Right atrium auricular region (tissue), 2 donors: ENCODE measurements at regions not wholly inside any gene's neighbourhood (a gene's known extent, or its start where the extent isn't known, plus 50 kb on each side); places are given as distances from the start of the nearest gene placed in this dataset.

Experiments
- DNase-seq: peaks from one replicate; pipeline ENCODE4 v3.0.0-alpha.2; 2019; ENCODE audit warnings: low spot score
- H3K27ac ChIP-seq, 2 donors: fragments of 200-600 bp; sonication (generic); 1 replicate in 1 of 2; 2 replicates in 1 of 2; pipeline ENCODE4 v1.5.1; 2016 to 2019
- H3K27me3 ChIP-seq, 2 donors: fragments of 200-600 bp; sonication (generic); one replicate each; pipeline versions ENCODE4 v1.5.1 to v1.6.0; 2017 to 2019
- H3K36me3 ChIP-seq: fragments of 200-600 bp; sonication (generic); one replicate; pipeline ENCODE4 v1.5.1; 2016
- H3K4me1 ChIP-seq, 2 donors: fragments of 200-600 bp; sonication (generic); one replicate each; pipeline versions ENCODE4 v1.5.1 to v1.6.0; 2017 to 2019
- H3K4me3 ChIP-seq, 2 donors: fragments of 200-600 bp; sonication (generic); 1 replicate in 1 of 2; 2 replicates in 1 of 2; pipeline ENCODE4 v1.5.1; 2017 to 2019; ENCODE audit warnings: mild to moderate bottlenecking in 1 of 2, moderate library complexity in 1 of 2
- H3K9me3 ChIP-seq, 2 donors: fragments of 200-600 bp; sonication (generic); one replicate each; pipeline ENCODE4 v1.5.1; 2019
- TF ChIP-seq, protein P1 (sequence below), 2 donors: fragments of 200-600 bp; sonication (generic); IDR thresholded peaks; one replicate each; pipeline ENCODE4 v1.5.1; 2019; ENCODE audit warnings: antibody characterized with exemption in 2 of 2

DNA sequence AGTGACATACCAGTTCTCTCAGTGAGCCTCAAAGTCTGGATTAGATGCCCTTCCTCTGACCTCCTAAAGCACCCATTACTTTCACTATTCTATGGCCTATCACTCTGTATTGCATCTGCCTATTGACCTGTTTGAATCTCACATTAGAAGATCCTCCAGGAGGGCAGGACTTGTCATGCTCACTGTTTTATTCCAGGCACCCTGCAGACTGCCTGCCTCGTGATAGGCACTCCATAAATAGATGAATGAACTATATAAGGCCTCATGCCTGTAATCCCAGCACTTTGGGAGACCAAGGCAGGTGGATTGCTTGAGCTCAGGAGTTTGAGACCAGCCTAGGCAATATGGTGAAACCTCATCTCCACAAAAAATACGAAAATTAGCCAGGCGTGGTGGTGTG lies 160.1 kb upstream of the CADM1 start:
- Histone ChIP-seq H3K36me3 (no peaks in the 10 kb centered on the region), H3K4me1 (peaks cover 0 to 17% of the 10 kb centered on the region in 2 donors), H3K9me3 (no peaks in the 10 kb centered on the region), H3K27ac (no peak overlapping the region), H3K27me3 (no peaks in the 10 kb centered on the region), H3K4me3 (no peak overlapping the region)
- DNase-seq, result no peak
- TF ChIP-seq, protein P1, sequence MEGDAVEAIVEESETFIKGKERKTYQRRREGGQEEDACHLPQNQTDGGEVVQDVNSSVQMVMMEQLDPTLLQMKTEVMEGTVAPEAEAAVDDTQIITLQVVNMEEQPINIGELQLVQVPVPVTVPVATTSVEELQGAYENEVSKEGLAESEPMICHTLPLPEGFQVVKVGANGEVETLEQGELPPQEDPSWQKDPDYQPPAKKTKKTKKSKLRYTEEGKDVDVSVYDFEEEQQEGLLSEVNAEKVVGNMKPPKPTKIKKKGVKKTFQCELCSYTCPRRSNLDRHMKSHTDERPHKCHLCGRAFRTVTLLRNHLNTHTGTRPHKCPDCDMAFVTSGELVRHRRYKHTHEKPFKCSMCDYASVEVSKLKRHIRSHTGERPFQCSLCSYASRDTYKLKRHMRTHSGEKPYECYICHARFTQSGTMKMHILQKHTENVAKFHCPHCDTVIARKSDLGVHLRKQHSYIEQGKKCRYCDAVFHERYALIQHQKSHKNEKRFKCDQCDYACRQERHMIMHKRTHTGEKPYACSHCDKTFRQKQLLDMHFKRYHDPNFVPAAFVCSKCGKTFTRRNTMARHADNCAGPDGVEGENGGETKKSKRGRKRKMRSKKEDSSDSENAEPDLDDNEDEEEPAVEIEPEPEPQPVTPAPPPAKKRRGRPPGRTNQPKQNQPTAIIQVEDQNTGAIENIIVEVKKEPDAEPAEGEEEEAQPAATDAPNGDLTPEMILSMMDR (IDR thresholded peaks at IDR 0.05), result no peak

DNA sequence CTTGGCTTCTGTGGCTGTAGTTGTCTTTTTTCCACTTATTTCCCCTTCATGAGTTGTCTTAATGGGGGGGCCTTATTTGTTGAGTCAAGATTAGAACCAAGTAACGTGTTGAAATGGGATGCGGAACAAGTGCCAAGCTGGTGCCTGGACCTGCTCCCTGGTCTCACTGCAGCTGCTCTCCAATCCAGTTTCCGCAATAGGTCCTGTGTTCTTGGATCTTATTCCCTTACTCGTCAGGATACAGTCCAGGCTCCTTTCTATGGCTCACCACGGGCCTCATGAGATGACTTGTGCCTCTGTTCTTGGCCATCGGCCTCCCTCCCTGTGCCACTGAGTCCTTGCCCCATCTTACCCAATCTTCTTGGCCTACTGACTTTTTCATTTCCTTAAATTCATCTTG lies 159.6 kb upstream of the CADM1 start:
- no peak overlapping the region for H3K4me3 ChIP-seq
- TF ChIP-seq, protein P1 (IDR thresholded peaks at IDR 0.05), result no peak
- H3K27ac ChIP-seq, result no peak overlapping the region

DNA sequence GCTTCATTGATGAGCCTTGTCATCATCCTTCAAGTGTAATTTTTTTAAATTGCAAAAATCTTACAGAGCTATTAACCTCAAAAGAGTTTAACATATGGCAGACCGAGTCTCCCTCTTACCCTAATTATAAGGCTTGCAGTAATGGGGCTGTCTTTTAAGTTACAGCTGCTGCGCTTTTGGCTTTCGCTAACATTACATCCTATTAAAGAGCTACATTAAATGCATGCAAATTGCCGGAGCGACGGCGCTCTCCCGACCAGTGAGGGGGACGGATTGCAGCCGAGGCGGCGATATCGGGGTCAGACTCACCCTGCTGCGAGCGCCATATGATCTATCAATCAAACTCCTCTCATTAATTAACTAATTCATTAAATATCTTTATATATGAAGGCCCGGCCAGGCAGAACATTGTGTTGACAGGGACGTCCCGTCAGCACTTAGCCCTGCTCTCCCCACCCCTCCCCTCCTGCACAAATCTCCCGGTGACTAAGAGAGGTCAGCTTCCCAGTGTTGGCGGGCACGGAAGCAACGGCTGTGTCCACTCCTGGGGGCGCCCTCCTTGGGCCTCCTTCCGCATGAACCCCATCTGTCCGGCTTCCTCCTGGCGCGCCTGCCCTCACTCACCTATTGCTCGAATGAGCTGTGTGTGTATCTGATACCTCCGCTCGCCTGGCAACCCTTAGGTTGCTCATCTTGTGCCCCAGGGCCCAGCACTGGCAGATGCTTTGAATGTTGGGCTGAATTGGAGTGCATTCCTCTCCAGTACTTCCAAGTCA lies 156.0 kb upstream of the CADM1 start:
- H3K36me3 ChIP-seq, result no peaks in the 10 kb centered on the region
- peaks cover 0 to 18% of the 10 kb centered on the region in 2 donors for H3K4me1 ChIP-seq
- H3K9me3 ChIP-seq, result no peaks in the 10 kb centered on the region
- peak overlapping the region; percentile 44 to 57 for H3K4me3 ChIP-seq
- H3K27ac ChIP-seq, result no peak overlapping the region
- H3K27me3 ChIP-seq, result no peaks in the 10 kb centered on the region
- TF ChIP-seq, protein P1 (IDR thresholded peaks at IDR 0.05), result no peak
- DNase-seq, result no peak

More for the DNA sequence above, 159.6 kb upstream of the CADM1 start:
- no peaks in the 10 kb centered on the region for H3K36me3 ChIP-seq
- H3K9me3 ChIP-seq, result no peaks in the 10 kb centered on the region
- H3K4me1 ChIP-seq, result peaks cover 0 to 23% of the 10 kb centered on the region in 2 donors
- DNase-seq, result no peak
- H3K27me3 ChIP-seq, result no peaks in the 10 kb centered on the region

DNA sequence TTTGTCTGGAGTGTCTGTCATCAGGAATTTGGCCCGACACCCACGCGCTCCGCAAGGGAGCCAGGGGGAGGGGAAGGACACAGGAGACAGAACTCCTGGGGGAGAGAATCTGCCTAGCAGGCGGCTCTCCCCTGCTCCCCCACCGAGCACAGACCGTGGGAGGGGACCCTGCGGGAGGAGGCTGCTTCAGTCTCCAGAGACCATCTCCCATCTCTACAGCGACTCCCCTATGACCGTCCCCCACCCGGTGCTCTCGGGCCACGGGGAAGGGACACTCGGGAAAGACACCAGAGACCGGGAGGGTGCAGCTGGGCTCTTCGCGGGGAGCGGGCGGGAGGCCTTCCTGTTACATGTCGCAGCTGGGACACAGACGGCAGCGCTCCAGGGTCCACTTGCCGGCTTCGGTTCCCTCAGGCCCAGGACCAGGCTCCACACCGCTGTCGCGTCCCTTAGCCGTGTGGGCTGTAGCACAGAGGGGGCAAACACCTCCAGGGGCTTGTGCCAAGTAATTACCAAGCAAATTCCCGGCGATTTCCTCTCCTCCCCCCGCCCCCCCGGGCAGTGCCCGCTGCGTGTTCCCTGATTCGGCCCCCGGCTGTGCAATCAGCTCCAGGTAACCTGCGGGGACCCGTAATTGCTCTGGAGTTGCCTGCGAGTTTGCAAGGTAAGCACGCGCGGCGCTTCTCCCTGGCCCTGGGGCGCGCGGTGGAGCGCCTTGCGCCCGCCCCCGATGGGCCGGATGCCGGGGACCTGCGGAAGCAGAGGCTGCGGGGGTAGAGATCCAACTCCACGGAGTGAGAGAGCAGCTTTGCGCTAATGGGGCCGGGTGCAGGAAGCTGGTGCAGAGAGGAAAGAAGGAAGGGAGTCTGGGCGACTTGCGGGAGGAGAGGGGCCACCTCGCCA lies 155.1 kb upstream of the CADM1 start:
- Histone ChIP-seq H3K27ac (peak overlapping the region; percentile 46 to 57), H3K4me3 (peak overlapping the region; percentile 44 to 57), H3K36me3 (no peaks in the 10 kb centered on the region), H3K27me3 (no peaks in the 10 kb centered on the region), H3K4me1 (peaks cover 0 to 18% of the 10 kb centered on the region in 2 donors), H3K9me3 (no peaks in the 10 kb centered on the region)
- TF ChIP-seq, protein P1 (IDR thresholded peaks at IDR 0.05), result no peak
- no peak for DNase-seq

DNA sequence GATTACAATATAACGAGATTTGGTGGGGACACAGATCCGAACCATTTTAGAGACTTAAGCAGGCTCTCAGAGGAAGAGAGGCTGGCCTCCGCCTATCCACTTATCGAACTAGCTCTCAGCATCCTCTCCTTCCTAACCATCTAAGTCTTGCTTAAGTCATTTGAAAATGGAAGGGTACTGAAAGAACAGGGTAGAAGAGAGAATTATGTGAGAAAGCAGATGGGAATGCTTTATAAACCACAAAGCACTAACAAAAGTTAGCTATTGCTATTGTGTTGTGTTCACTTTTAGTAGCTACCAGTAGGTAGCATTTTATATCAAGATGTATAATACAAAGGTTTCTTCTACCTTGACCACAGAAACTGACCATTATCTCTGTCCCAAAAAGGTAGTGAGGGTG lies 153.4 kb upstream of the CADM1 start:
- Histone ChIP-seq H3K4me3 (no peak overlapping the region), H3K36me3 (no peaks in the 10 kb centered on the region), H3K27ac (no peak overlapping the region), H3K9me3 (no peaks in the 10 kb centered on the region), H3K4me1 (peaks cover 0 to 18% of the 10 kb centered on the region in 2 donors), H3K27me3 (no peaks in the 10 kb centered on the region)
- no peak for DNase-seq
- TF ChIP-seq, protein P1 (IDR thresholded peaks at IDR 0.05), result no peak
